Activated B cell treated with CpG ODN at 0.5 μM for 24 hours (primary cell): ENCODE measurements at regions not wholly inside any gene's neighbourhood (a gene's known extent, or its start where the extent isn't known, plus 50 kb on each side); places are given as distances from the start of the nearest gene placed in this dataset.

Experiments
- ATAC-seq: fragments of 200-7000 bp; cut with Tn5 transposase; one replicate; pipeline ENCODE4 v1.10.0; 2021; ENCODE audit warnings: low read depth, mild to moderate bottlenecking, moderate library complexity
- CTCF ChIA-PET: fragments of 350-600 bp; sonication (Branson Sonifier 250); formaldehyde crosslinking; loops from one replicate; lab custom pipeline; 2021; ENCODE audit warnings: antibody characterized with exemption; lab: Charles Lee
- POLR2A ChIA-PET: fragments of 350-600 bp; sonication (Branson Sonifier 250); formaldehyde crosslinking; loops from one replicate; lab custom pipeline; 2021; ENCODE audit warnings: antibody characterized with exemption; lab: Charles Lee
- DNase-seq: peaks from one replicate; pipeline ENCODE4 v3.0.0; 2022
- H3K27ac Mint-ChIP-seq: one replicate; pipeline ENCODE4 v1.8.0; 2020; ENCODE audit warnings: mixed read lengths
- H3K27me3 Mint-ChIP-seq: one replicate; pipeline ENCODE4 v1.8.0; 2021; ENCODE audit warnings: mixed read lengths
- H3K36me3 Mint-ChIP-seq: one replicate; pipeline ENCODE4 v1.8.0; 2021; ENCODE audit warnings: low read depth, mixed read lengths
- H3K4me1 Mint-ChIP-seq: one replicate; pipeline ENCODE4 v1.8.0; 2021; ENCODE audit warnings: mixed read lengths
- H3K4me3 Mint-ChIP-seq: one replicate; pipeline ENCODE4 v1.8.0; 2020; ENCODE audit warnings: mild to moderate bottlenecking, mixed read lengths
- H3K9me3 Mint-ChIP-seq: one replicate; pipeline ENCODE4 v1.8.0; 2020; ENCODE audit warnings: mixed read lengths
- CTCF ChIP-seq: fragments of 200-600 bp; IDR thresholded peaks from one replicate; pipeline ENCODE4 v1.8.0; 2022; ENCODE audit warnings: antibody characterized with exemption, mild to moderate bottlenecking
- intact Hi-C: fragments of 100-400 bp; cut with micrococcal nuclease; formaldehyde crosslinking; loops from one replicate; pipeline ENCODE4 v1.15.1; 2024

- CTCF ChIA-PET: interaction anchor here (1.4 kb wide), 1 partner anchor 19 kb away, joined by 3 read pairs; no protein-coding TSS in a partner anchor
- Mint-ChIP-seq H3K4me3 (no peak overlapping the region), H3K4me1 (no peaks in the 10 kb centered on the region), H3K9me3 (no peaks in the 10 kb centered on the region), H3K27me3 (peaks cover 15% of the 10 kb centered on the region), H3K36me3 (no peaks in the 10 kb centered on the region), H3K27ac (no peak overlapping the region)
- TF ChIP-seq CTCF: no peak
- POLR2A ChIA-PET: no interaction called here
- DNase-seq (no peak), ATAC-seq (no peak)
- intact Hi-C loops: no loop called here
These were observed 59.0 kb upstream of the WDR1 start for GRCh38 chr4:10175626-10176025.

GRCh38 chr4:10173754-10174749 is 57.5 kb upstream of the WDR1 start:
- no peak for DNase-seq
- ChIA-PET CTCF (interaction anchor here (0.9 to 1.4 kb wide), 2 partner anchors 9 to 17 kb away, joined by 3 read pairs; no protein-coding TSS in a partner anchor), POLR2A (no interaction called here)
- H3K27me3 Mint-ChIP-seq: peaks cover 21% of the 10 kb centered on the region
- no peaks in the 10 kb centered on the region for H3K4me1 Mint-ChIP-seq
- intact Hi-C loops: no loop called here
- no peaks in the 10 kb centered on the region for H3K9me3 Mint-ChIP-seq
- no peak overlapping the region for H3K4me3 Mint-ChIP-seq
- H3K27ac Mint-ChIP-seq: no peak overlapping the region
- no peak for TF ChIP-seq CTCF
- no peaks in the 10 kb centered on the region for H3K36me3 Mint-ChIP-seq
- ATAC-seq: no peak

GRCh38 chr4:10173037-10173753 is 56.6 kb upstream of the WDR1 start:
- DNase-seq: no peak
- H3K4me3 Mint-ChIP-seq: no peak overlapping the region
- ATAC-seq: no peak
- H3K27ac Mint-ChIP-seq: no peak overlapping the region
- H3K4me1 Mint-ChIP-seq: no peaks in the 10 kb centered on the region
- ChIA-PET POLR2A (no interaction called here), CTCF (interaction anchor here (0.9 kb wide), 1 partner anchor 8 kb away, joined by 3 read pairs; no protein-coding TSS in a partner anchor)
- no peaks in the 10 kb centered on the region for H3K36me3 Mint-ChIP-seq
- no peak for TF ChIP-seq CTCF
- no peaks in the 10 kb centered on the region for H3K9me3 Mint-ChIP-seq
- intact Hi-C loops: no loop called here
- peaks cover 21% of the 10 kb centered on the region for H3K27me3 Mint-ChIP-seq

- Mint-ChIP-seq H3K27ac (no peak overlapping the region), H3K9me3 (no peaks in the 10 kb centered on the region), H3K36me3 (no peaks in the 10 kb centered on the region), H3K27me3 (peaks cover 21% of the 10 kb centered on the region), H3K4me3 (no peak overlapping the region), H3K4me1 (no peaks in the 10 kb centered on the region)
- intact Hi-C loops: no loop called here
- CTCF ChIA-PET: no interaction called here
- POLR2A ChIA-PET: no interaction called here
- no peak for ATAC-seq
- TF ChIP-seq CTCF: no peak
- no peak for DNase-seq
These were observed 55.8 kb upstream of the WDR1 start for GRCh38 chr4:10172278-10172921.
